HEK293 (cell line): ENCODE measurements at regions not wholly inside any gene's neighbourhood (a gene's known extent, or its start where the extent isn't known, plus 50 kb on each side); places are given as distances from the start of the nearest gene placed in this dataset.

ENCODE experiments used
- CTCF ChIA-PET: fragments of 350-600 bp; formaldehyde crosslinking; extraction: SDS; loops from one replicate; lab custom pipeline; 2021; ENCODE audit warnings: antibody characterized with exemption; lab: Yijun Ruan, JAX
- POLR2A ChIA-PET: fragments of 300-600 bp; formaldehyde crosslinking; extraction: SDS; loops from one replicate; lab custom pipeline; 2020; ENCODE audit warnings: antibody characterized with exemption, inconsistent platforms; lab: Yijun Ruan, JAX
- H3K27ac ChIP-seq: fragments of 200-500 bp; sonication (Bioruptor generic); 2 replicates; pipeline ENCODE4 v1.5.1; 2014; ENCODE audit warnings: low read depth, low read length, control low read depth, inconsistent platforms; ENCODE audit errors: extremely low read depth
- H3K36me3 ChIP-seq, 2 experiments: fragments of 200-500 bp in 1 of 2; sonication (Bioruptor generic) in 1 of 2; 1 replicate in 1 of 2; 2 replicates in 1 of 2; pipeline ENCODE4 v1.5.1; 2014 to 2017; ENCODE audit warnings: inconsistent platforms in 2 of 2, low read length in 2 of 2; ENCODE audit not compliant: control insufficient read depth in 2 of 2, insufficient read depth in 1 of 2
- H3K4me1 ChIP-seq: fragments of 200-500 bp; sonication (Bioruptor generic); 2 replicates; pipeline ENCODE4 v1.5.1; 2014; ENCODE audit warnings: mild to moderate bottlenecking, low read length, inconsistent platforms; ENCODE audit not compliant: control insufficient read depth, insufficient read depth
- H3K4me3 ChIP-seq: 2 replicates; pipeline ENCODE4 v1.5.1; 2011; ENCODE audit warnings: low read depth, mild to moderate bottlenecking, control low read depth, low read length, moderate library complexity
- H3K9me3 ChIP-seq: fragments of 200-500 bp; sonication (Bioruptor generic); 2 replicates; pipeline ENCODE4 v1.5.1; 2014; ENCODE audit warnings: low read depth, low read length, inconsistent platforms; ENCODE audit not compliant: control insufficient read depth, insufficient read depth
- BCL11A ChIP-seq: fragments of 450-650 bp; formaldehyde crosslinking; IDR thresholded peaks from 2 replicates; pipeline ENCODE4 v1.5.1; 2016; ENCODE audit warnings: low read depth, missing biosample characterization, missing genetic modification characterization
- CTCF ChIP-seq: fragments of 450-650 bp; formaldehyde crosslinking; IDR thresholded peaks from 2 replicates; pipeline ENCODE4 v1.5.1; 2016; ENCODE audit warnings: missing biosample characterization, missing genetic modification characterization
- KLF1 ChIP-seq: fragments of 450-650 bp; formaldehyde crosslinking; IDR thresholded peaks from 2 replicates; pipeline ENCODE4 v1.5.1; 2016; ENCODE audit warnings: missing biosample characterization, missing genetic modification characterization
- KLF8 ChIP-seq: fragments of 450-650 bp; formaldehyde crosslinking; IDR thresholded peaks from 2 replicates; pipeline ENCODE4 v1.5.1; 2016; ENCODE audit warnings: missing biosample characterization, missing genetic modification characterization
- ZBTB10 ChIP-seq: fragments of 450-650 bp; formaldehyde crosslinking; IDR thresholded peaks from 2 replicates; pipeline ENCODE4 v1.5.1; 2016; ENCODE audit warnings: missing biosample characterization, missing genetic modification characterization
- ZBTB17 ChIP-seq: fragments of 450-650 bp; formaldehyde crosslinking; IDR thresholded peaks from 2 replicates; pipeline ENCODE4 v1.5.1; 2016; ENCODE audit warnings: missing biosample characterization, missing genetic modification characterization
- ZNF140 ChIP-seq: fragments of 450-650 bp; formaldehyde crosslinking; IDR thresholded peaks from 2 replicates; pipeline ENCODE4 v1.5.1; 2016; ENCODE audit warnings: missing biosample characterization, missing genetic modification characterization
- ZNF19 ChIP-seq: fragments of 450-650 bp; formaldehyde crosslinking; IDR thresholded peaks from 2 replicates; pipeline ENCODE4; 2016; ENCODE audit warnings: missing biosample characterization, missing genetic modification characterization, low read depth
- ZNF311 ChIP-seq: fragments of 450-650 bp; formaldehyde crosslinking; IDR thresholded peaks from 2 replicates; pipeline ENCODE4 v1.5.1; 2017; ENCODE audit warnings: missing biosample characterization, missing genetic modification characterization, borderline replicate concordance
- ZNF398 ChIP-seq: fragments of 450-650 bp; formaldehyde crosslinking; IDR thresholded peaks from 2 replicates; pipeline ENCODE4 v1.5.1; 2017; ENCODE audit warnings: missing biosample characterization, missing genetic modification characterization
- ZNF596 ChIP-seq: fragments of 450-650 bp; IDR thresholded peaks from 2 replicates; pipeline ENCODE4 v1.5.0; 2018; ENCODE audit warnings: missing biosample characterization, mild to moderate bottlenecking, missing genetic modification characterization, moderate library complexity
- ZNF624 ChIP-seq: fragments of 450-650 bp; formaldehyde crosslinking; IDR thresholded peaks from 2 replicates; pipeline ENCODE4 v1.5.1; 2017; ENCODE audit warnings: missing biosample characterization, missing genetic modification characterization
- TF ChIP-seq, protein P1 (sequence below): IDR thresholded peaks from 2 replicates; pipeline ENCODE4 v1.6.1; 2011; ENCODE audit warnings: mild to moderate bottlenecking, low read depth, low read length, borderline replicate concordance
- TF ChIP-seq, protein P2 (sequence below): fragments of 450-650 bp; formaldehyde crosslinking; IDR thresholded peaks from 2 replicates; pipeline ENCODE4 v1.5.1; 2016; ENCODE audit warnings: missing biosample characterization, missing genetic modification characterization

- TF ChIP-seq BCL11A (tag by site-specific recombination) = no peak
- TF ChIP-seq ZNF624 (tag by site-specific recombination) = no peak
- TF ChIP-seq ZNF596 (tag by site-specific recombination) = no peak
- TF ChIP-seq ZNF19 (tag by site-specific recombination) = no peak
- no peak for TF ChIP-seq ZNF398 (tag by site-specific recombination)
- no peak for TF ChIP-seq ZNF311 (tag by site-specific recombination)
- TF ChIP-seq ZBTB17 (tag by site-specific recombination) = no peak
- H3K4me1 ChIP-seq = no peaks in the 10 kb centered on the region
- ChIA-PET CTCF (no interaction called here), POLR2A (no interaction called here)
- H3K4me3 ChIP-seq = no peak overlapping the region
- no peaks in the 10 kb centered on the region for H3K36me3 ChIP-seq
- no peak overlapping the region for H3K27ac ChIP-seq
- H3K9me3 ChIP-seq = no peaks in the 10 kb centered on the region
Measured at GRCh38 chr11:69216647-69217051, 60.9 kb downstream of the SMIM38 start.

DNA sequence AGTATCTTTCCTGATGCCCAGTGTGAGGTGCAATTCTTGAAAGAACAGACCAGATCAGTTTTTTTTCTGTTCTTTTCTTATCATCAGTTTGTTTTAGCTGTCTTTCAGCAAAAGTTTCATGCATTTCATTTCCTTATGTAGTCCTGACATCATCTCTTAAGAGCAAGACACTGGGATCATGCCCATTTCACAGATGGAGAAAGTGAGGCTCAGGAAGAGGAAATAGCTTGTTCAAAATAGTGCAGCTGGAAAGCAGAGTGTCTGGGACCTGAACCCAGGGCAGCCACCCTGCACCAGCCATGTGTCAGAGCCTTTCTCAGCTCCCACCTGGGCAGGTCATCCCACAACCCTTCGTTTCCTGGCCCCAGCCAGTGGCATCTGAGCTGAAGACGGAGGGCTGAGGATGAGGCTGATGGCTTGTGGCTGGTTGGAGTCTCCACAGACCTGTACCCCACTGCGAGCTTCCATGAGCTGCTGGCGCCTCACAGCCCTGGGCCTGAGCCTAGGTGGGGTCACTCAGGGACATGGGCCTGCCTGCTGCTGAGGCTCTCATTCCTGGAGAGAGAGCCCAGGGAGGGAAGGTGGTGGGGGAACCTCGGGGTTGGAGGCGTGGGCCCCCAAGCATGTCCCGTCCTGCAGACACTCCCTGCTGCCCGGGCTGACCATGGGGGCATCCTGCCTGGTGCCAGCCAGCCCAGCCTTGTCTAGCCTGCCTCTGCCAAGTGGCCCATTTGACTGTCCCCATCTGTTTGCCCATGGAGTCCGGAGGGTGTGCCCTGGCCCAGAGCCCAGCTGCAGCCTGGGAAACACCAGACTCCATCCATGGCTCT is 61.8 kb downstream of the SMIM38 start:
- ChIA-PET CTCF (no interaction called here), POLR2A (no interaction called here)
- no peaks in the 10 kb centered on the region for H3K36me3 ChIP-seq
- no peaks in the 10 kb centered on the region for H3K9me3 ChIP-seq
- no peak for TF ChIP-seq ZNF398 (tag by site-specific recombination)
- TF ChIP-seq KLF1 (tag by site-specific recombination) = no peak
- TF ChIP-seq, protein P1, sequence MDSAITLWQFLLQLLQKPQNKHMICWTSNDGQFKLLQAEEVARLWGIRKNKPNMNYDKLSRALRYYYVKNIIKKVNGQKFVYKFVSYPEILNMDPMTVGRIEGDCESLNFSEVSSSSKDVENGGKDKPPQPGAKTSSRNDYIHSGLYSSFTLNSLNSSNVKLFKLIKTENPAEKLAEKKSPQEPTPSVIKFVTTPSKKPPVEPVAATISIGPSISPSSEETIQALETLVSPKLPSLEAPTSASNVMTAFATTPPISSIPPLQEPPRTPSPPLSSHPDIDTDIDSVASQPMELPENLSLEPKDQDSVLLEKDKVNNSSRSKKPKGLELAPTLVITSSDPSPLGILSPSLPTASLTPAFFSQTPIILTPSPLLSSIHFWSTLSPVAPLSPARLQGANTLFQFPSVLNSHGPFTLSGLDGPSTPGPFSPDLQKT = no peak
- TF ChIP-seq ZBTB10 (tag by site-specific recombination) = no peak
- no peak for TF ChIP-seq ZNF140 (tag by site-specific recombination)
- TF ChIP-seq CTCF (tag by site-specific recombination) = no peak
- TF ChIP-seq KLF8 = no peak
- TF ChIP-seq, protein P2, sequence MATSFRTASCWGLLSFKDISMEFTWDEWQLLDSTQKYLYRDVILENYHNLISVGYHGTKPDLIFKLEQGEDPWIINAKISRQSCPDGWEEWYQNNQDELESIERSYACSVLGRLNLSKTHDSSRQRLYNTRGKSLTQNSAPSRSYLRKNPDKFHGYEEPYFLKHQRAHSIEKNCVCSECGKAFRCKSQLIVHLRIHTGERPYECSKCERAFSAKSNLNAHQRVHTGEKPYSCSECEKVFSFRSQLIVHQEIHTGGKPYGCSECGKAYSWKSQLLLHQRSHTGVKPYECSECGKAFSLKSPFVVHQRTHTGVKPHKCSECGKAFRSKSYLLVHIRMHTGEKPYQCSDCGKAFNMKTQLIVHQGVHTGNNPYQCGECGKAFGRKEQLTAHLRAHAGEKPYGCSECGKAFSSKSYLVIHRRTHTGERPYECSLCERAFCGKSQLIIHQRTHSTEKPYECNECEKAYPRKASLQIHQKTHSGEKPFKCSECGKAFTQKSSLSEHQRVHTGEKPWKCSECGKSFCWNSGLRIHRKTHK (tag by site-specific recombination) = no peak
- no peak for TF ChIP-seq ZNF624 (tag by site-specific recombination)
- TF ChIP-seq, all 188 proteins: peak for 0
- H3K4me3 ChIP-seq = no peak overlapping the region
- no peak overlapping the region for H3K27ac ChIP-seq
- H3K4me1 ChIP-seq = no peaks in the 10 kb centered on the region
